Fibroblast of skin of back (primary cell): ENCODE measurements at regions not wholly inside any gene's neighbourhood (a gene's known extent, or its start where the extent isn't known, plus 50 kb on each side); places are given as distances from the start of the nearest gene placed in this dataset.

Experiments used
- DNase-seq: peaks from one replicate; pipeline ENCODE4 v3.0.0-alpha.2; 2013

DNA sequence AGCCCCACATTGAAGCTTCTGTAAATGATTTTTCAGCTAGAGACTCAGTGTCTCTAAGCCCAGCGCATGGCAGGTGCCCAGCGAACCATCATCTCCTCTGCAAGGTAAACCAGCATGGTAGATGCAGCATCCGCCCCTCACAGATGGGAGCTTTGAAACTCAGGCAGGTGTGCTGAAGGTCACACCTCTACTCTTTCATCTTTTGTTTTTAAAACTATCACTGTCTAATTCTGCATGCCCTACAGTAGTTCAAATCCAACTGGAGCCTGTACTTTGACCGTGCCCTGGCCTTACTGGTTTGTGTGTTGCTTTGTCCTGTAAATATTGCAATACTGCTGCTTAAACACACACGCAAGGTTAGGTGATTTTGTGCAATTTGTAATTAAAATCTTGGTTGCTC is 831.1 kb downstream of the GALR1 start:
- DNase-seq, result no peak

DNA sequence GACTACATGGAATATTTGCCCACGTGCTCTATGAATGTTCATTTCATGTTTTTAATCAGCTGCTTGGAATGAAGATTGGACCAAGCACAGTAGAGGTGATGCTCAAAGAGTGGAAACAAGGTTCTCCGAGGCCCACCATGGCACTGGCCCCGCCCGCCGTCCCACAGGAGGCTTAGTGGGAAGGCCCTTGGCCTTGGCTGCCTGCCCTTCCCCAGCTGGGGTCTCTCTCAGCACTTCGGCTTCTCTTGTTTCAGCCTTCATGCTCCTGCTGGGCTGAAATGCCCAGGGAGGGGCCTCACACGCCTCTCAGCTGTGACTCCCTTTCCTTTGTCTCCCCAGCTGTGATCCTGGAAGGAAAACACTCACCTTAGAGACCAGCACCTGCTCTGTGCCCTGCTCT is 833.2 kb downstream of the GALR1 start:
- DNase-seq, result no peak

GRCh38 chr18:78085241-78086185 is 835.9 kb downstream of the GALR1 start:
- no peak for DNase-seq

DNA sequence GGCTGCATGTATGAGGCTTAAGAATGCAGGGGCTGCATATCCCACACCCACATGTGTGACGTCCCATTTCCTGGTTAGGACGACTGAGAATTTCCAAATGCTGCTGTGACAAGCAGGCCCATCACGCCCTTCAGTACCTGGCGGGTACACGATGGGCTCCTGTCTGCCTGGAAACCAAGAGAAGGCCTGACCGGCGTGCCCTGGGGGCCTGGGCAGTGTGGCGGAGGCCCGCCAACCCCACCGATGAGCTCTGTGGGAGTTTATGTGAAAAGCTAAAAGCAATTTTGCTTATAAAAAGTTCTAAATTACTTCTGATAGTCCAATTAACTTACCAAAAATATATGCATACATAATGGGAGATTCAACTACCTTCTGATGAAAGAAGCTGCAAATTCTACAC is 837.3 kb downstream of the GALR1 start:
- no peak for DNase-seq

DNA sequence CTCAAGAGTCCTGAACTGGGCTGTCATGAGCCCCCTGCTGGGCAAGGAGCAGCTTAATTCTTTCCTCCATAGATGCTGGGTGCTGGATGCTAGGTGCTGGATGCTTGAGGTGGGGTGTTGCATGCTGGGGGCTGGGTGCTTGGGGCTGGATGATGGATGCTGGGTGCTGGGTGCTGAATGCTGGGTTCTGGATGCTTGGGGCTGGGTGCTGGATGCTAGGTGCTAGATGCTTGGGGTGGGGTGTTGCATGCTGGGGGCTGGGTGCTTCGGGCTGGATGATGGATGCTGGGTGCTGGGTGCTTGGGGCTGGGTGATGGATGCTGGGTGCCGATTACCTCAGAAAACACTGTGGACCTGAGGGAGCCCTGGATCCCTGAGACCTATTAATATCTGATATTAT is 837.7 kb downstream of the GALR1 start:
- DNase-seq, result no peak

- no peak for DNase-seq
Observed at GRCh38 chr18:78090584-78090983, 840.9 kb downstream of the GALR1 start.

GRCh38 chr18:78092901-78093300 is 843.3 kb downstream of the GALR1 start:
- no peak for DNase-seq

DNA sequence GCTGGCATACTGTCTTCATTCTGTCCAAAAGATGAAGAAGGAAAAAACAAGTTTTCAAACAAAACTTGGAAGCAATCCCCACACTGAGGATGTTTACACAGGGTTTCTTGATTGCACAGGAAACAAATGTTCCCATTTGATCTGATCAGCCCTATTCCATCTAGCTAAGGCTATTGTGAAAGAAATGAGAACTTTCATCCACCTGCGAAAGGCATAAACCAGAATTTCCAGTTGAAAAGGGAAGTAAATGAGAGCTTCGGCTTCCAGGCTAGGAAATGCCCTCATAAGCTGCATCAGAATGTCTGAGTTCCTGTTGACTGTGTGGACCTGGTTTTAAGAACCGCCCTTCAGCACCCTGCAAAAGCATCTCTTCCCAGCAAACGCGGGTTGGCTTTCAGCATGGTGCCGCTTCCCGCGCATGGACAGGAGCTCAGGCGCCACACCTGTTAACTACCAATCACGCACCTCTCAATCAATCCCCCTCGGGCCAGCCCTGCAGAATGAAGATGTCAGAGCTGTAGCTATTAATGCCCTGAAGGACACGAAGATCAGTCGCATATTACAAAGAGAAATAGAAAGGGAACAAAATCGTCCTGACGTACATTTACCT is 850.4 kb downstream of the GALR1 start:
- DNase-seq, result no peak

DNA sequence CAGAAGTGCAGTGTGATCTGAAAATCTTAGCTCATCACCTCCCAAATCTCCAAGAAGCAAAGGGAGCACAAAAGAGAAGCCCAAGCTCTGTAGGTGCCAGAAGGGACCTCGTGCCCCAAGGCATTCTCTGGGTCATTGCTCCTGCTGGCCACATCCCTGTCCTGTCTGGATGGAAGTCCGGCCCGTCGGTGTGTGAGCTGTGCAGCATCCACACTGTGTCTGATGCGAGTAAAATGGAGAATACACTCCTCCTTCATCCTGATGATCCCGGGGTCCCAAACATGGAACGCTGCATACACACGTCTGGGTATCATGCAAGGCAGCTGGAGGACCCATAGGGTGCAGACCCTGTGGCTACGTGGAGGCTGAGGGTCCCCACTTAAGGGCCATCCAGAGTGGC is 851.4 kb downstream of the GALR1 start:
- no peak for DNase-seq

GRCh38 chr18:78102135-78102534 is 852.5 kb downstream of the GALR1 start:
- no peak for DNase-seq

GRCh38 chr18:78105611-78106010 is 856.0 kb downstream of the GALR1 start:
- no peak for DNase-seq

DNA sequence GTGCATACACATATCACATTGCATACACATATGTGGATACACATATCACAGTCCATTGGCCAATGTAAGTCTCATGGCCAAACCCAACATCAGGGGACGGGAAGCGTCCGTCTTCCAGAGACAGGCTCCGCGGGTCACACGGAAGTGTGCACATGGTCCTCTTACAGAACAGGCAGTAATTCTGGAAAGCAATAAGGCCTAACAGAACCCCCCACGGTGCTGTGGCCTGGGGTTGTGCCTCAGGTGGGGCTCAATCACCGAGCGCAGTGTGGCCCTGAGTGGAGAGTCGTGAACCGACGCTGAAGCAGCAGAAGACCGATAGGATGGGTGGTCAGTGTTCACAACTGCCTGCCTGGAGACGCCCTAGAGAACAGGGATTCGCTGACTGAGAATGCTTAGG is 857.3 kb downstream of the GALR1 start:
- no peak for DNase-seq

GRCh38 chr18:78107363-78107762 is 857.7 kb downstream of the GALR1 start:
- no peak for DNase-seq

DNA sequence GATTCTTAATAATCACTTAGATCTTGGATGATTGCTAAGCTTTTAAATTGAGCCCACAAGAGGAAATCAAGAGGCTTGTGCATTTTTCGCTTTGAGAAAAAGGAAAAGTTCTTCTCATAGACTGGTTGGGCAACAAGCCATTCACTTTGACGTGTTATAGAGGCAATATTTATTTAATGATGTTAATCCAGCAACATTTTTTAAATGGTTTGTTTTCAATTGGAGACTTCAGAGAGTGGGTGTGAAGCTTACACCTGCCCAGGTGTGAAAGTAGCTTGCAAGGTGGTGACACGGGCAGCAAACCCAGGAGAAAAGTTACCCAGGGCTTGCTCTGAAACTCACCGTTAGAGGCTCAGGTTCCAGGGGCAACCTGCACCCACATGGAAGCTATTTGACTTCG is 858.9 kb downstream of the GALR1 start:
- DNase-seq, result no peak

DNA sequence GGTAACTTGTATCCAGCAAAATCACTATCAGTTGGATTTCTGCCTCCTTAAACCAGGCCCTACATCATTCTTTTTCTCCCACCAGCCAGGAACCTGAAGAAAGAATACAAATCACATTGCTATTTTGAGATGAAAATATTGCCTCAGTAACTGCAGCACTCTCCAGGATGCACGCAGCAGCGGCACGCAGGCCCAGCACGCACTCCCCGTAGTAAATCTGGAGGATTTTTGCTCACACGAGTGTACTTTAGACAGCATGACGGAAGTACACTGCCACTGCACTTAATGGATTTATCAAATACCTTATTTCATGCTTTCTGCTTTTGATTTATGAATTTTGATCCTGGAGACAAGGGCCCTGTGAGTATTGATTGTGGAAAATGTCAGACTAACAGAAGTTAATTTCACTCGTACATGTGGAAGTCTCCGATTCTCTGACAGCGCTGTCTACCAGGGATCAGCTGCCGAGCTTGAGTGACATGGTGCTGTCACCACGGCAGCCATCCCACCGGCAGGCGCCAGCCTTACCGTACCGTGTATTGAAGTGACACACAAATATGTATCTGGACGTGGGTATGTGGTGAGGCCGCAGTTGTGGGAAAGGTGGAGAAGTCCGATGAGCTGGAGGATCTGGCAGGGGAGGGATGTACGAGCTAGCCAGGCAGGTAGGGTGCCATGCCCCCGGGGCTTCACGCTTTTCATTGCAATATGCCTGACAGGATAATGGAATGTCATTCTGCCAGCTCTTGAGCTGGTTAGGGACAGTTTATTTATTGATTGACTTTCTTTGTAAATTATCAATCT is 863.7 kb downstream of the GALR1 start:
- no peak for DNase-seq

- no peak for DNase-seq
Observed at GRCh38 chr18:78113940-78114251, 864.2 kb downstream of the GALR1 start.

DNA sequence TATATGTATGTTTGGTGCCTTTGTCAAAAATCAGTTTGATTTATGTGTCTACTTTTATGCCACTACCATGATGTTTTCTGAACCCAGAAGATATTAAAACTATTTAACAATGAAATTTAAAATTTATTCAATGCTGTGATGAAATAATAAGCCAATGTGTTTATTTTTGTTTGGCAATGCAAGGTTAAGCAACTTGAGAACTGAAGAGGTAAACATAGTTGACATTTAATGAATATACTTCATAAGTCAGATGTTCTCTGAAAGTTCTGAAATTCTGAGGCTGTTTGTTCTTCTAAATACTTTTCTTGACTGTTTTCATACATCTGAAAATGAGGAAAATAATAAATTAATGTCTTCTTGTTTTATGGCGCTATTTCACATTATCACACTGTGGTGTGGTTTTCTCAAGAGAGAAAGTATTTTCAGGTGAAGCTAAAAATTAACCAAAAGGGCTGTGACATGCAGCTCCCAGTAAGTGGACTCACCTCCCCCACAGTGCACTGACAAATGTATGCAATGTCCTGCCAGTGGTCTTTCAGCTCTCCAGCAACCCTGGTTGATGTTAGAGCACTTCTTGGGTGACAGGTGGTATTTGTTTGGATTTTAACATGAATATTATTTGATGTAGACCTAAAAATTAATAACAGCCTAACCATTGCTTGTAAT is 863.6 kb upstream of the SALL3 start:
- DNase-seq, result no peak

GRCh38 chr18:78123144-78123909 is 856.3 kb upstream of the SALL3 start:
- DNase-seq, result no peak

DNA sequence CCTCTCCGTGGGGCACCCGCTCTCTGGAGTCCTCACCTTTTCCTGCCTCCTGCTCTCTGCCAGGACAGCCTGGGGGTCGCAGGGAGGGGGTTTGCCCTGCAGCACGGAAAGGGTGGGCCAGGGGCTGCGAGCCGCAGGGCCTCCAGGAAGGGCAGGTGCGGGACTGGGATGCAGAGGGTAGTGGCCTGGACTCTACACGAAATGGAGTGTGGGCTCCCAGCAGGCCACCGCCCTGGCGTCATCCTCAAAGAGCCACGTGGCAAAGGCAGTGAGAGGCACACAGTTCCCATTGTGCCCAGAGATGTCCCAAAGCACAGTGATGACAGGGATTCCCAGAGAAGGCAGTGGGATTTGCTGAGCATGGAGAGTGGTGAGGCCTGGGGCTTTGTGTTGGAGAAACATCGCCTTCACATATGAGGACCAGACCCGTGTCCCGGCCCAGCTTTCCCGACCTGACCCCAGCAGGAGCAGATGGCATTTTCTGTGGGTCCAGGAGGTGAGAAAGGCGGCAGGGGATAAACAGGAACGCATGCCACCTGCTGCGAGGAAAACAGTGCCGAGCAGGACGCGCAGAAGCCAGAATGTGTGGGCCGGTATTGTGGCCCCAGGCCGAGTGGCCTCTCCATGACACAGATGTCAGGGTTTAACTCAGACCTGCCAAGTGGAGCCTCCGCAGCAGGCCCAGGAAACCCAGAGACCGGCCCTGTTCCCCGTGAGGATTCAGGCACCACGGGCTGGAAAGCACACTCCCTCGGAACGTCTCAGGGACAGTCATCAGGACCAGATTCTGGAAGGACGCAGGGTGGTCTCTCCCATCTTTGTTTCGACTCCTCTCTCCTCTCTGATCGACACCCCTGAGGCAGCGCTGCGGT is 855.5 kb upstream of the SALL3 start:
- DNase-seq, result no peak

DNA sequence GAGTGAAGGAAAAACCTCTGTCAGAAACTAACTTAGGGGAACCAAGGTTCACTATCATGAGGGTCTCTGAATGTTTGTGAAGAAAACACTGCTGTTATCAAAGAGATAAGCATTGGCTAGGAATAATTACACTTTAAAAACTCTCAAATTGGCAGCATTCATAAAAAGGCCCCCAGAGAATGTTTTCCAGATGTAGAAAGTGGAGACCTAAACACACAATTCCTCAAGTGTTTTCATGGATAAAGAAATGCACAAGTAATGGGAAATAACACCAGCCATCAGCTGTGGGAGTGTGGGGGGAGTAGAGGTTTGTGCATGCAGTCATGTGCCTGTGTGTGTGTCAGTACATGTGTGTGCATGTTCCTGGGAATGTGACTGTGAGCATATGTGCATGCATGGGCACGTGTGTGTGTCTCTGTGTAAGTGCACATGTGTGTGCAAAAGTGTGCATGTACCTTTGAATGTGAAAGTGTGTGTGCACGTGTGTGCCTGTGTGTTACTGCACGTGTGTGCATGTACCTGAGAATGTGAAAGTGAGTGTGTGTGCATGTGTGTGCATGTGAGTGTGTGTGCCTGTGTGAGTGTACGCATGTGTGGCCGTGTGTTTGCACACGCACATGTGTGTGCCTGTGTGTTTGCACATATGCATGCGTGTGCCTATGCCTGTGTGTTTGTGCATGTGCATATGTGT is 854.3 kb upstream of the SALL3 start:
- DNase-seq, result no peak

GRCh38 chr18:78126106-78126505 is 853.5 kb upstream of the SALL3 start:
- DNase-seq, result no peak
